Epidermal melanocyte (primary cell): ENCODE measurements at regions not wholly inside any gene's neighbourhood (a gene's known extent, or its start where the extent isn't known, plus 50 kb on each side); places are given as distances from the start of the nearest gene placed in this dataset.
A peak's percentile ranks its signal among the peaks of the same experiment; 100 is the strongest.

ENCODE experiments used
- DNase-seq: peaks from one replicate; pipeline ENCODE4 v3.0.0; 2011; ENCODE audit warnings: low spot score; ENCODE audit not compliant: insufficient read length

DNA sequence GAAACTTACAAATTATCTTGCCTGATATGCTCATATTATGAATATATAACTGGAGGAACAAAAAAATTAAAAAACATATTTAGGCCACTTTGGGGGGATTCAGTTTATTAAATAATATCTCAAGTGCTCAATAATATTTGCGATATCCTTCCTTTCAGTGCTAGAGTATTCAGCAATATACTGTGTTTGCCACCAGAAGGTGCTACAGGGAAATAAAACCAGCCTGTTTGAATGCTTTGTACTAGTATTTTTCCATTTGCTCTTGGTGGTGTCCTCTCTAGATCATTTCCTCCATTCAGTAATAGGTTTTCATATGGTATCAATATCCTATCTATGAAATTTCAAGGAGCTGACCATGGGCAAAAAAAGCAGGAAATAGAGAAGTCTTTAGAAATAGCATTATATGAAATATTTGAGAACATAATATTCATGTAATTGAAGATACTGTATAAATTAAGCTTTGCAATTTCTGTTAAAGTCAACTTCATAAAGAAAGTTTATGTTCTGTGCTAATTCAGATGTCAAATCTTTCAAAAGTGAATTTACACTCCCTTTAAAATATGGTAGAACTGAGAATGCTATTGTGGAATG, 106.2 kb upstream of the NAV3 start:
- DNase-seq: no peak

DNA sequence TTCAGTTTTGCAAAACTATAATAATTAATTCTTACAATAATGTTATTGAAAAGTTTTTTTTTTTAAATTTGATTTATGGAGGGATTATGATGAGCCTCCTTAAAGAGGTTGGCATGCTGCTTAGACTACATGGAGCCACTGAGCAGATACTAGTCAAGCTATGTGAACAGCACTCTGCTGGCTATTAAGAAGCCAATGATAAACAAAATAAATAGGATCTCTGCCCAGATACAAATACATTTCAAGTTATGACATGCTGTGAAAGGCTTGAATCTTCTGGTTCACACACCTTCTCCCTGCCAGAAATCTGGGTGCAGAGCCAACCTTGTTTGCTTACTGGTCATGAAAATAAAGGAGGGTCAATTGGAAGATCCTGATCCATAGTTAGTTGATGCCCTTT, 107.4 kb upstream of the NAV3 start:
- DNase-seq: no peak

DNA sequence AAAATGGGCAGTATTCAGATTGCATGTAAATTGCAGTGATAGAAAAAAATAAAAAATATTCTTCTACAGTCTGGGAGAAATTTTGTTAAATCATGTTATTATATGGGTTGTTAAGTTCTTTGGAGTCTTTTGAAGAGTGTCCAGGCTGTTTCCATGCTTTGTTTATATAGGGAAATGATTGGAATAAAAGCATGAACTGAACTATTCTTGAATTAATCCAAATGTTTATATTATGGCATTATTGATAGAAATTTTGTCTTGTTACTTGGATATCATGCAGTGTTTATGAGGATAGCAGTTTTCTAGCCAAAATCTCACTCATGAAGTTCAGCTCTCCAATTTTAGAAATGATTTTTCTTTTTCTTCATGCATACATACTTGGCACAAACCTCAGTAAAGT, 108.2 kb upstream of the NAV3 start:
- no peak for DNase-seq

DNA sequence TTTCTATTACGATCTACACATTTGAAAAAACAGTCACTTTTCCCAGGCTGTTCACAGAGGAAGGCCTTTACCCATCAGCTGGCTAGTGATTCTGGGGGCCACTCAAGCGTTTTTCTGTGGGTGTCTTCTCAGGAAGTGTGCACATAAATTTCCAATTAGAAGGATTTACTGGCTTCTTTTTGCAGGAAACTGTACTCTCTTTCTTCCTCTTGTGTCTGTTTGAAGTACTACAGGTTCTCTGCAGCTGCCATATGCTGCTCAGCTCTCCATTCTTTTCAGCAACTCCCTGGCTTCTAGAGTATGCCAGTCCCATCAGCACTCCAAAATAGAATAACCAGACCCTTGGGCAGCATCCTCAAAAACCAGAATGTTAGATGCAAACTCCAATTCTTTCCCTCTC, 110.4 kb upstream of the NAV3 start:
- no peak for DNase-seq

DNA sequence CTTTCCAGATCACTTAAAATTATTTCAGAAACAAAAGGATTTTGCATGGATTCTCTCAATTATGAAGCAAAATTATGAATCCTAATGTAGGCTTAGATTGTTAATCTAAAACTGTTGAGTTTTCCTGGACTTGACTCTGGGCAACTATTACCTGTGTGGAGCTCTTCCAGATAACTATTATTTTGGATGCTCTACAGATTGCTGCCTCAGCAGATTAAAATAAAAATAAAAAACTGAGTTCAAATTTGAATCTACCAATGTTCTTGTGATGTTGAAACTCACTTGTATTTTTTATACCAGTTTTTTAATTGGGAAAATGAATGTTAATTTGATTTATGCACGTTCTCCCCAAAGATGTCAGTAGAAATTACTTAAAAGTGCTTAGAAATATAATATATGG, 120.5 kb upstream of the NAV3 start:
- DNase-seq: no peak

DNA sequence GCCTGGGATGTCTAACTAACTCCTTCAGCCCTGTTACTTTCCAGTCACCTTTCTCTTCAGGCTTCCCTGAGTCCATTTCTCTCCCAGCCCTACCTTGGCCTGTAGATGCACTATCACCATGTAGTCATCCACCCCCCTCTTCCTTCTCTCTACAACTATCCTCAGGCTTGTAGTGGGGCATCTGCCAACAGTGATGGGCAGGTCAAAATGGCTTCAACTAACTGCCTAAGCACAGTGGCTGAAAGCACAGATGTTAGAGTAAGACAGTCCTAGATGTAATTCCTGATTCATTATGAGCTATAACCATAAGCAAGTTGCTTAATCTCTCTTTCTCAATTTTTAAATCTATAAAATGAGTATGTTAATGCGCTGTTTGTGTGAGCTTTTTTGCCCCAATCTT, 133.6 kb upstream of the NAV3 start:
- DNase-seq: no peak

DNA sequence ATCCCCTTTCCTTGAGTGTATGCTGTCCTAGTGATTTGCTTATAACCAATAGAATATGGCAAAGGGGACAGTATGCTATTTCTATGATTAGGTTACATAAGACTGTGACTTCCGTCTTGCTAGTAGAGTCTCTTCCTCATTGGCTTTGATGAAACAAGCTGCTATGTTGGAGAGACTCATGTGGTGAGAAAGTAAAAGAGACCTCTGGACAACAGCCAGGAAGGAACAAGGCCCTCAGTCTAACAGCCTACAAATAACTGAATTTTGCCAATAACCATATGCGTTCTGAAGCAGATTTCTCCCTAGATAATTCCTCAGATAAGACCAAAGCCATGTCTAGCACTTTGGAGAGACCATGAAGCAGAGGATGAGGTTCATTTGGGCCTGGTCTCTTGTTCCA, 134.5 kb upstream of the NAV3 start:
- DNase-seq: no peak

DNA sequence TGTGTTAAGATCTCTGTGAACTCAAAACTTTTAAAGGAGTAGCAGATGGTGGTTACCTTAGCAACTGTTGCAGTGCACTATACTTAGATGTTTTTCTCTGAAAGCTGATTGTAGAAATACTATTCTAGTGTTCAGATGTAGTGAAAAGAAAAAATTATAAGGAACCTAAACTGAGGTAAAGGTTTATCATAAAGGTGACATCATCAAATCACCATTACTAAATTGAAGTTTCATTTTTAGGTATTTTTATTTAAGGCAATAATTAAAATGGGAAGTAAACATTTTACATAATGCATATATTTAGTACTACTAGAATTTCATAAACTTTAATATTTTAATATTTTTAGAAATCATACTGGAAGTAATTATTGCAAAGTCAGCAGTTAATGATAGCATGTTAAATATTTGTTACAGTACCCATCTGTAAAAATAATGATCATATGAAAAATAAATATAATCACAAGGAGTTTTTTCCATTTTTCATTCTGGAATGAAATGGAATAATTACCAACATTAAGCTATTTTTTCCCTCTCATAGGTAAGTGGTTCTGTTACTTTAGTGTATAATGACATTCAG, 141.1 kb upstream of the NAV3 start:
- no peak for DNase-seq

DNA sequence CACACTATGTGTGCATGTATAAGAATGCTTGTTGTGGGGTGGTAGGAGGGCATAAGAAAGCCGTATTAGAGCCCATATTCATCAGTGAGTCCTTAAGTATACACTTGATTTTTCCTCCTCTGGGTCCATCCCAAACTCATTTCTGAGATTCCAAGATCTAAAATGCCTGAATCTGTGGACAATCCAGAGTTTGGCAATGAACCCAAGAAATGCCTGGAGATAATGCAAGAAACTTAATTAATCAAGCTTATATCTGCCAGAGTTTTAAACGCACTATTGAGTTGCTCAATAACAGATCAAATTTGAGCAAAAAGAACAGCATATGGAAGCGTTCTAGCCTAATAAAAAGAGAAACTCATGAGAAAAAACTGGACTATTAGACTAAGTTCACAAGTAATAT, 143.4 kb upstream of the NAV3 start:
- DNase-seq: no peak

DNA sequence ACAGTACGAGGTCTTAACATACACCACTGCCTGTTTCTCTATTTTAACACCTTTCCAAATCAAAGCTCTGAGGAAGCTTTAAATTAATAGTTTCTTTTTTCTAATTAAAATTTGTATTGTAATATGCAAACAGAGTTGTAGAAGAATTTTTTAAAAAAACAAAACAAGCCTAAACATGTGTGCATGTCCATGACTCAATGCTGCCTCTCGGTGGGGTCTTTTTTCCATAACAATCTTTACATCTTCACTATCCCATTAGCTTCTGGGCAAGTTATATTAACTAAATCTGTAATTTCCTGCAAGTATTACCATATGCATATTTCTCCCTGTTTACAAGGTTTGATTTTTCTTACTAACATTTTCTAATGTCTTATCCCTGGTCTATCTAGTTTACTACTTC, 143.9 kb upstream of the NAV3 start:
- no peak for DNase-seq

DNA sequence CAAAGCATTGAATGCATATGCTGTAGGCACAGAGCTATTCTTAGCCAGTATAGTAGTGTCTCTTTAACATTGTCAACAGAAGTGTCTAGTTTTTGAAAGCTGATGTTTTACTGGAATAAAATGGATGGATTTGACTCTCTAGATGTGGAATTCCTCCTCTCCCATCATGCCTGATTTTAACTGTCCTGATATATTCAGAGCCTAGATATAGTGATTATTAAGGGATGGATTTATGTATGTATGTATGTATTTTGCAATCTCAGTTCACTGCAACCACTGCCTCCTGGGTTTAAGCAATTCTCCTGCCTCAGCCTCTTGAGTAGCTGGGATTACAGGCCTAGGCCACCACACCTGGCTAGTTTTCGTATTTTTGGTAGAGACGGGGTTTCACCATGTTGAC, 144.8 kb upstream of the NAV3 start:
- DNase-seq: no peak

DNA sequence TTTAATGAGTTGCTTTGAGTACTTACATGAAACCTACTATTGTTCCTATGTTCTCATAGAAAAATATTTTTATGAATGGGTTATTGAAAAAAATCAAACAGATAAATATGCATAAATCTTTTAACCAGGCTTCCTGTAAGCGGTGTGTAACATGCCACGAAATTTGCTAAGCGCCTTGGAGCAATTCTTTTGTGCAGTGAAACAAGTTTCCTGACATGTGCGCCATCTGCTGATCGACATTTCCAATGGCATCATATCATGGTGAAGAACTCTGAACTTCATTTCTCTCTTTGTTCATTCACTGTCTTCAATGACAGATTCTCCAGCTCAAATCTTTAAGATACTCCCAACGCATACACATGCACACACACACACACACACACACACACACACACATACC, 145.6 kb upstream of the NAV3 start:
- DNase-seq: peak; percentile 19

DNA sequence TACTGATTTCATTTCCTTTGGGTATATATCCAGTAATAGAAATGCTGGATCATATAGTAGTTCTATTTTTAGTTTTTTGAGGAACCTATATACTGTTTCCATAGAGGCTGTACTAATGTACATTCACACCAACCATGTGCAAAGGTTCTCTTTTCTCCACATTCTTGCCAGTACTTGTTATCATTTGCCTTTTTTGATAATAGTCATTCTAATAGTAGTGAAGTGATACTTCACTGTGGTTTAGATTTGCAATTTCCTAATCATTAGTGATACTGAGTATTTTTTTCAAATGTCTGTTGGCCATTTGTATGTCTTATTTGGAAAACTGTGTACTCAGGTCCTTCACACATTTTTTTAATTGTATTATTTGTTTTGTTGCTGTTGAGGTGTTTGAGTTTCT, 148.2 kb upstream of the NAV3 start:
- no peak for DNase-seq

DNA sequence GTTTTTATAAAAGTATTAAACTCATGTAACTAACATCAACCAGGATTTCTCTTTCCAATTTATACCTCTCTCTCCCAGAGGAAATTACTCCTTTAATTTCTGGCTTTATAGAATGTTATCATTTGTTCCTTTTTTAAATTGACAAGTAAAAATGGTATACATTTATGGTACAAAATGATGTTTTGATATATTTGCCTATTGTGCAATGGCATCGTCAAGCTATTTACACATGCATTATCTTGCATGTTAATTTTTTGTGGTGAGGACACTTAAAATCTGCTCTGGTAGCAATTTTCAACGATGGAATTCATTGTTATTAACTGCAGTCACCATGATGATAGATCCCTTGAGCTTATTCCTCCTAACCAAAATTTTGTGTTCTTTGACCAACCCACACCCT, 149.0 kb upstream of the NAV3 start:
- no peak for DNase-seq

DNA sequence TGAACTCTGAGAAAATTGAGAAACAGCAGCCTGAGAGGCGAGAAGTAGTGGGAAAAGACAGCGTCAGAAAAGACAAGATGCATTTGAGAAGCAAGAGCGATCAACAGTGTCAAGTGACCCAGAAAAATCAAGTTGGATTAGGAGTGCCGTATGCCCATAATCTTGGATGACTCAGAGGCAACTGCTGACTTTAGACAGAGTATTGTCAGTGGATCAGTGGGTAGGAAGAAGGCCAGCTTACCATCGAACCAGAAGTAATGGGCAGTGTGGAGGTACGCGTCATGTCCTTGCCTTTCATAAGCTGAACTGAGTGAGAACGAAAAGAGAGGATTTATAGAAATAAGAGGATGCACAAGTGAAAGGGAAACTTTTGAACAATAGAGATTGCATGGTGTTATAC, 151.0 kb upstream of the NAV3 start:
- DNase-seq: no peak

DNA sequence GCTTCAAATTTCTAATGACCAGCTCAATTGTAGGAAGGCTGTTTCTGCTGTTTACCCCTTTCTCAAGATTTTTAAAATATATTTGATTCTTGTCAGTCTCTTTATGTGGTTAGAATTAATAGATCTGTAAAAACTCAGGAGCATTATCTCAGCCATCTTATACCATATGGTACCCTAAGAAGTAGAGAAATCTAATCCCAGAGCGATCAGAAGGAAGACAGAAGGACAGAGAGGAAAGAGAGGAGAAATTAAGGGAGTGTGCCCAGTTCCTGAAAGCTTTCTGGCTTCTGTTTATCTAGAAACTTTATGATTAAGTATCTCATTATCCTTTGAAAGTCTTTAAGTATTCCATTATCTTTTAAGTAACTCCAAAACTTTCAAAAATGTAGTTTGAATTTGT, 152.1 kb upstream of the NAV3 start:
- DNase-seq: no peak

DNA sequence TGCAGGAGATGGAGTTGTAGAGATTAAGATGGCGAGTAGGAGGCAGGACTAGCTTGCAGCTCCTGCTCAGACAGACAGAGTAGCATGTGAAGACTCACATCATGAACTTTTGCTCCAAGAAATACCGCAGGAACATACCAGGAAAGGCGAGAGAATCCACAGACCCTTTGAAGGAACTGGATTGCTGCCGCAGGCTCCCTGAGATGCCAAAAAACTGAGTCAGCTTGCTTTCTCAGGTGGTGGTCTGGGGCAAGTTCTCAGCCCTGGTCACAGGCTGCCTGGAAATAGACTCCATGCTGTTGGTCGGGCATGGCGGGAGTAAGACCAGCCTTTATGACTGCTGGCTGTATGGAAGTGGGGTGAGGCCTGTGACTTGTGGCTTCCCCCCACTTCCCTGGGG, 163.6 kb upstream of the NAV3 start:
- no peak for DNase-seq

DNA sequence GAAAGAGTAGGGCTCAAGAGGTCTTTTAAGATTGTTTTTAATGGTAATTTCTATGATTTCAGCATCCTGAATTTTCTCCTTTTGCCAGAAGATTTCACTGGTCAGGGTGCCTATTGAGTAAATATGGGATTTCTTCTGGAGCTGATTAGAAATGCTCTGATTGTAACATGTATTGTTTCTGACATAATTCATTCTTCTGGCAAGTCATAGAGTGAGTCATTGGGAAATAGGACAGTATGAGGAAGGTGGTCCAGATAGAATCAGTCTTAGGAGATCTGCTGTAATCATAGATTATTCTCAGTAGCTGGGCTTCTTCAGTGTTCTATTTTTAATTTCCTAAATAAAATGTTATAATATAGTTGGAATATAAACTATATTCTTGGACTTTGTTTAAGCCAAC, 182.0 kb upstream of the NAV3 start:
- no peak for DNase-seq

DNA sequence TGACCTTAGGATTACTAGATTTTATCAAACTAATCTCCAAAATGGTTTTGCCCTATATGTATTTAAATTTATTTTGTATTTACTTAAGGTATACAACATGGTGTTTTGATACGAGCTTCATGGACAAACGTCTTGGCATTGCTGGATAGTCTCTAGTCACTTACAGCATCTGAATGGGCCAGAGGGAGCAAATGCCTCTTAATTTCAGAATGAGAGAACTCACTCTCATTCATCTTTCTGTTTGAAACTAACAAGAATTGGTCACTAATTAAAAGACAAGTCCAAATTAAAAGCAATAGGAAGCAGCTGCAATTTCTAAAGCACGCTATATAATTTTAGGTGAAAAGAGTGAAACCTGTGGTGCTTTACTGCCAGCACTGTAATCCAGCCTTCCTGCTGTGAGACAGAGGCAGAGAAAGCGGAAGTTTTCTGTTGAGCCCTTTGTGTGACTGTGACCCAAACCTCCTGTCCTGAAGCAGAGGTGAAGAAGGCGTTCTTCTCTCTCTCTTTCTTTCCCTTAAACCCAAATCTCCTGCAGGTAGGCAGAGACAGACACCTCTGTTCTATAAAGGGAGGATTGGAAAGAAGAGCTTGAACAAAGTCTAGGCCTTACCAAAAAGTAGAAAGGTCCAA, 184.6 kb upstream of the NAV3 start:
- no peak for DNase-seq

DNA sequence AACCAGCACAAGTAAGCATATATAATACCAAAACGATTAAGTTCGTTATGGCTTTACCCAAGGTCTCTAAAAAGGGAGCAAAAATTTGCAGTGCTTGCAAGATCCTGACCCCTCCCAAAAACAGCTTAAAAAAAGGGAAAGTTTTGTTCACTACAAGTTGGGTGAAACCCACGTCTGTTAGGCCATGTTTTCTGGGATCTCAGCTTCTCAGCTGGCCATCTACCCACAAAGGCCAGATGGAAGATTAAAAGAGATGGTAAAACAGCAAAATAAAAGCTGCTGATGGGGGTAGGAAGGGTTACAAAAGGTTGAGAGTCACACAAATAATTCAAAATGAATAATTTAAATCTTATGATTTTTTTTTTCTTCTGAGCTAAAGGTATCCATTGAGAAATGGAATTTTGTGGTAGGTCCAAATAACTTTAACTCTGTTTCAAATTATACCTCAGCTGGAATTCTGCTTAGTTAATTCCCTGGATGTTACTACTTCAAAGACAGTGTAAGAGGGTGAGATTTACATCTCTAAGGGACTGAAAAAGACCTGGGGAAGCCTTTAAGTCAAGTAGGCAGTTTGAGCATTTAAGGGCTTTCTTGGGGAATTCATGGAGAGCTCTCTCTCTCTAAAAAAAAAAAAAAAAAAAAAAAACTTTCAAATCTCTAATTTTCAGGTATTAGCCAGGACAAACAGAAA, 185.6 kb upstream of the NAV3 start:
- no peak for DNase-seq

DNA sequence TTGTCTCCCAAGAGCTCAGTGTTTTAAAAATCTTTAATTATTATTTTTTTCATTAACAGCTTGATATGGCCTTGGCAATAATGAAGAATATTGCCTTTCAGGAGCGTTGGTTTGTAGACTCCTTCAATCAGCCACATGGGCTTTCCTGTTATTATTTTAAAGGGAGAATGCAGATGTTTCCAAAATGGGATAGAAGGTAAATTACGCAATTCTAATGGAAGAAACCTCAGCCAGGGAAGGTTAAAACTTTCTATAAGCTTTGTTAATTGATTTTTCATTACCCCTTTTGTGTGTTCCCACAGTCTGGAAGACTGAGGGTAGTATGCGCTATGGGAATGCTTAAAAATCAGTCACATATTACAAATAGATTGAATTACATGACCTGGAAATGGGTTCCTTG, 188.4 kb upstream of the NAV3 start:
- DNase-seq: no peak

DNA sequence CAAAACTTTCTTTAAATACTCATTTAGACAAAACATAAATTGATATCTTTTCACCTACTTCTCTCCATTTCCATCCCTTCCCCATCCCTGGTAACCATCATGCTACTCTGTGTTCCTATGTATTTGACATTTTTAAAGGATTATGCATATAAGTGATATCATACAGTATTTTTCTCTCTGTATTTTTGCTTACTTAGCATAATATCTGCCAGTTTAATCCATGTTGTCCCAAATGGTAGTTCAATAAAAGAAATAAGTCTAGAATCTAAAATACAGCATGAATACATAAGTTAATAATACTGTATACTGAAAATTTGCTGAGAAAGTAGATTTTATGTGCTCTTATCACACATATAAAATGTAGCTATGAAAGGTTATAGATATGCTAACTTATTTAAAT, 190.3 kb upstream of the NAV3 start:
- no peak for DNase-seq
